DND-41 (cell line): ENCODE measurements at regions not wholly inside any gene's neighbourhood (a gene's known extent, or its start where the extent isn't known, plus 50 kb on each side); places are given as distances from the start of the nearest gene placed in this dataset.

ENCODE experiments used
- ATAC-seq: fragments of 200-7000 bp; cut with Tn5 transposase; 3 replicates; pipeline ENCODE4 v1.9.1; 2021; ENCODE audit warnings: low read depth; ENCODE audit not compliant: insufficient read depth
- DNase-seq: peaks from one replicate; pipeline ENCODE4 v3.0.0-alpha.2; 2020
- H2AFZ ChIP-seq: 2 replicates; pipeline ENCODE4 v1.6.0; 2012; ENCODE audit warnings: low read depth, low read length
- H3K27ac ChIP-seq: 2 replicates; pipeline ENCODE4 v1.5.1; 2012; ENCODE audit warnings: low read length, inconsistent platforms
- H3K27me3 ChIP-seq: fragments of 200-600 bp; sonication (generic); 2 replicates; pipeline ENCODE4 v1.6.0; 2012; ENCODE audit warnings: low read length, mild to moderate bottlenecking, inconsistent platforms; ENCODE audit not compliant: insufficient read depth, poor library complexity
- H3K36me3 ChIP-seq: 2 replicates; pipeline ENCODE4 v1.5.1; 2012; ENCODE audit warnings: low read length, inconsistent platforms; ENCODE audit not compliant: insufficient read depth
- H3K4me1 ChIP-seq: 2 replicates; pipeline ENCODE4 v1.5.1; 2012; ENCODE audit warnings: mild to moderate bottlenecking, low read length; ENCODE audit not compliant: insufficient read depth
- H3K4me2 ChIP-seq: 2 replicates; pipeline ENCODE4 v1.6.0; 2012; ENCODE audit warnings: mild to moderate bottlenecking, moderate library complexity, low read length, inconsistent platforms; ENCODE audit not compliant: insufficient read depth
- H3K4me3 ChIP-seq, 2 experiments: fragments of 200-600 bp in 1 of 2; shearing (Covaris generic) in 1 of 2; 2 replicates each; pipeline ENCODE4 v1.5.1; 2012 to 2016; ENCODE audit warnings: inconsistent platforms in 2 of 2, low read length in 2 of 2, mild to moderate bottlenecking in 2 of 2, low read depth in 1 of 2, moderate library complexity in 1 of 2
- H3K79me2 ChIP-seq: 2 replicates; pipeline ENCODE4 v1.6.0; 2012; ENCODE audit warnings: low read length, inconsistent platforms; ENCODE audit not compliant: insufficient read depth
- H3K9ac ChIP-seq: 2 replicates; pipeline ENCODE4 v1.6.0; 2012; ENCODE audit warnings: low read depth, mild to moderate bottlenecking, inconsistent platforms, low read length, moderate library complexity
- H3K9me3 ChIP-seq: 2 replicates; pipeline ENCODE4 v1.5.1; 2012; ENCODE audit warnings: low read length, moderate library complexity, mild to moderate bottlenecking, inconsistent platforms; ENCODE audit not compliant: insufficient read depth, severe bottlenecking
- H4K20me1 ChIP-seq: 2 replicates; pipeline ENCODE4 v1.6.0; 2012; ENCODE audit warnings: low read length; ENCODE audit not compliant: insufficient read depth
- EZH2 ChIP-seq: IDR thresholded peaks from 3 replicates; pipeline ENCODE4 v1.6.1; 2012; ENCODE audit warnings: borderline replicate concordance, low read depth, mild to moderate bottlenecking, moderate library complexity, low read length, inconsistent platforms; ENCODE audit not compliant: severe bottlenecking
- TF ChIP-seq, protein P1 (sequence below): IDR thresholded peaks from 2 replicates; pipeline ENCODE4 v1.5.1; 2012; ENCODE audit warnings: borderline replicate concordance, low read length, moderate library complexity, mild to moderate bottlenecking; ENCODE audit not compliant: poor library complexity, severe bottlenecking; ENCODE audit errors: extremely low read depth

- TF ChIP-seq EZH2, result no peak
- TF ChIP-seq, protein P1, sequence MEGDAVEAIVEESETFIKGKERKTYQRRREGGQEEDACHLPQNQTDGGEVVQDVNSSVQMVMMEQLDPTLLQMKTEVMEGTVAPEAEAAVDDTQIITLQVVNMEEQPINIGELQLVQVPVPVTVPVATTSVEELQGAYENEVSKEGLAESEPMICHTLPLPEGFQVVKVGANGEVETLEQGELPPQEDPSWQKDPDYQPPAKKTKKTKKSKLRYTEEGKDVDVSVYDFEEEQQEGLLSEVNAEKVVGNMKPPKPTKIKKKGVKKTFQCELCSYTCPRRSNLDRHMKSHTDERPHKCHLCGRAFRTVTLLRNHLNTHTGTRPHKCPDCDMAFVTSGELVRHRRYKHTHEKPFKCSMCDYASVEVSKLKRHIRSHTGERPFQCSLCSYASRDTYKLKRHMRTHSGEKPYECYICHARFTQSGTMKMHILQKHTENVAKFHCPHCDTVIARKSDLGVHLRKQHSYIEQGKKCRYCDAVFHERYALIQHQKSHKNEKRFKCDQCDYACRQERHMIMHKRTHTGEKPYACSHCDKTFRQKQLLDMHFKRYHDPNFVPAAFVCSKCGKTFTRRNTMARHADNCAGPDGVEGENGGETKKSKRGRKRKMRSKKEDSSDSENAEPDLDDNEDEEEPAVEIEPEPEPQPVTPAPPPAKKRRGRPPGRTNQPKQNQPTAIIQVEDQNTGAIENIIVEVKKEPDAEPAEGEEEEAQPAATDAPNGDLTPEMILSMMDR, result no peak
- H3K4me1 ChIP-seq, result no peaks in the 10 kb centered on the region
These were observed 73.8 kb upstream of the TJP1 start for GRCh38 chr15:29896062-29896461.

DNA sequence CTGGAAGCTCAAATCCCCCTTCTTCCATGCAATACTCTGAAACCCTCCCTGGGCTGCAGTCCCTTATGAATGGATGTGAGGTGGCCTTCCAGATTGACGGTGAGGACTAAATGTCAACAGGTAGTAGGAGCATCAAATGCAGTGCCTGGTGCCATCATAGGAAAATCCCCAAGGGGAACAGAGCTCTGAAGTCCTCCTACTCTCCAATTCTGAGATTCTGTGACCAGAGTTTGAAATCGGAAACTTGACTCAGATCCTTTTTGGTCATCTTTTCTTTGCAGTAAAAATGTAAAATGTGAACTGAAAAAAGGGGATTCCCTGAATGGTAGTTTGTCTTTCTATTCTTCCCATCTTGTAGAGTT lies 68.8 kb upstream of the TJP1 start:
- H3K9ac ChIP-seq, result no peak overlapping the region
- no peak overlapping the region for H3K4me2 ChIP-seq
- H2AFZ ChIP-seq, result no peak overlapping the region
- peaks cover 9% of the 10 kb centered on the region for H3K27me3 ChIP-seq
- no peaks in the 10 kb centered on the region for H3K36me3 ChIP-seq
- no peak overlapping the region for H3K4me3 ChIP-seq
- no peak for TF ChIP-seq EZH2
- TF ChIP-seq, protein P1, result no peak
- H4K20me1 ChIP-seq, result no peaks in the 10 kb centered on the region
- H3K27ac ChIP-seq, result no peak overlapping the region
- no peaks in the 10 kb centered on the region for H3K4me1 ChIP-seq
- no peak for ATAC-seq
- H3K79me2 ChIP-seq, result no peaks in the 10 kb centered on the region
- no peak for DNase-seq
- H3K9me3 ChIP-seq, result no peaks in the 10 kb centered on the region

More at GRCh38 chr15:29896062-29896461, 73.8 kb upstream of the TJP1 start:
- Histone ChIP-seq H3K4me2 (no peak overlapping the region), H3K27me3 (no peaks in the 10 kb centered on the region), H3K9ac (no peak overlapping the region), H3K4me3 (no peak overlapping the region), H3K79me2 (no peaks in the 10 kb centered on the region), H2AFZ (no peak overlapping the region), H3K36me3 (no peaks in the 10 kb centered on the region), H4K20me1 (no peaks in the 10 kb centered on the region), H3K9me3 (no peaks in the 10 kb centered on the region), H3K27ac (no peak overlapping the region)
- DNase-seq (no peak), ATAC-seq (no peak)

- DNase-seq (no peak), ATAC-seq (no peak)
- Histone ChIP-seq H3K79me2 (no peaks in the 10 kb centered on the region), H3K4me3 (no peak overlapping the region), H3K4me2 (no peak overlapping the region), H3K27ac (no peak overlapping the region), H3K4me1 (no peaks in the 10 kb centered on the region), H3K9ac (no peak overlapping the region), H3K9me3 (no peaks in the 10 kb centered on the region), H2AFZ (no peak overlapping the region), H4K20me1 (no peaks in the 10 kb centered on the region), H3K36me3 (no peaks in the 10 kb centered on the region), H3K27me3 (peaks cover 11% of the 10 kb centered on the region)
- TF ChIP-seq EZH2, result no peak
- TF ChIP-seq, protein P1, result no peak
These were observed 68.2 kb upstream of the TJP1 start for GRCh38 chr15:29890336-29891095.
